HEK293 (cell line): ENCODE measurements at regions not wholly inside any gene's neighbourhood (a gene's known extent, or its start where the extent isn't known, plus 50 kb on each side); places are given as distances from the start of the nearest gene placed in this dataset.

ENCODE experiments used
- CTCF ChIA-PET: fragments of 350-600 bp; formaldehyde crosslinking; extraction: SDS; loops from one replicate; lab custom pipeline; 2021; ENCODE audit warnings: antibody characterized with exemption; lab: Yijun Ruan, JAX
- POLR2A ChIA-PET: fragments of 300-600 bp; formaldehyde crosslinking; extraction: SDS; loops from one replicate; lab custom pipeline; 2020; ENCODE audit warnings: antibody characterized with exemption, inconsistent platforms; lab: Yijun Ruan, JAX
- H3K27ac ChIP-seq: fragments of 200-500 bp; sonication (Bioruptor generic); 2 replicates; pipeline ENCODE4 v1.5.1; 2014; ENCODE audit warnings: low read depth, low read length, control low read depth, inconsistent platforms; ENCODE audit errors: extremely low read depth
- H3K36me3 ChIP-seq, 2 experiments: fragments of 200-500 bp in 1 of 2; sonication (Bioruptor generic) in 1 of 2; 1 replicate in 1 of 2; 2 replicates in 1 of 2; pipeline ENCODE4 v1.5.1; 2014 to 2017; ENCODE audit warnings: inconsistent platforms in 2 of 2, low read length in 2 of 2; ENCODE audit not compliant: control insufficient read depth in 2 of 2, insufficient read depth in 1 of 2
- H3K4me1 ChIP-seq: fragments of 200-500 bp; sonication (Bioruptor generic); 2 replicates; pipeline ENCODE4 v1.5.1; 2014; ENCODE audit warnings: mild to moderate bottlenecking, low read length, inconsistent platforms; ENCODE audit not compliant: control insufficient read depth, insufficient read depth
- H3K4me3 ChIP-seq: 2 replicates; pipeline ENCODE4 v1.5.1; 2011; ENCODE audit warnings: low read depth, mild to moderate bottlenecking, control low read depth, low read length, moderate library complexity
- H3K9me3 ChIP-seq: fragments of 200-500 bp; sonication (Bioruptor generic); 2 replicates; pipeline ENCODE4 v1.5.1; 2014; ENCODE audit warnings: low read depth, low read length, inconsistent platforms; ENCODE audit not compliant: control insufficient read depth, insufficient read depth
- EGR2 ChIP-seq: fragments of 450-650 bp; formaldehyde crosslinking; IDR thresholded peaks from 2 replicates; pipeline ENCODE4 v1.5.1; 2016; ENCODE audit warnings: low read depth, missing biosample characterization, missing genetic modification characterization
- KLF8 ChIP-seq: fragments of 450-650 bp; formaldehyde crosslinking; IDR thresholded peaks from 2 replicates; pipeline ENCODE4 v1.5.1; 2016; ENCODE audit warnings: missing biosample characterization, missing genetic modification characterization
- OSR2 ChIP-seq: fragments of 450-650 bp; formaldehyde crosslinking; IDR thresholded peaks from 2 replicates; pipeline ENCODE4 v1.5.1; 2016; ENCODE audit warnings: missing biosample characterization, missing genetic modification characterization
- ZBTB1 ChIP-seq: fragments of 450-650 bp; formaldehyde crosslinking; IDR thresholded peaks from 2 replicates; pipeline ENCODE4 v1.5.1; 2016; ENCODE audit warnings: missing biosample characterization, missing genetic modification characterization
- ZBTB7A ChIP-seq: fragments of 450-650 bp; formaldehyde crosslinking; IDR thresholded peaks from 2 replicates; pipeline ENCODE4 v1.5.1; 2016; ENCODE audit warnings: low read depth, missing biosample characterization, missing genetic modification characterization
- ZNF132 ChIP-seq: fragments of 450-650 bp; formaldehyde crosslinking; IDR thresholded peaks from 2 replicates; pipeline ENCODE4 v1.5.1; 2017; ENCODE audit warnings: missing biosample characterization, missing genetic modification characterization, borderline replicate concordance
- ZNF146 ChIP-seq: fragments of 450-650 bp; formaldehyde crosslinking; IDR thresholded peaks from 2 replicates; pipeline ENCODE4 v1.5.1; 2016; ENCODE audit warnings: missing biosample characterization, missing genetic modification characterization
- ZNF157 ChIP-seq: fragments of 450-650 bp; formaldehyde crosslinking; IDR thresholded peaks from 2 replicates; pipeline ENCODE4 v1.5.1; 2016; ENCODE audit warnings: missing biosample characterization, missing genetic modification characterization
- ZNF174 ChIP-seq: fragments of 450-650 bp; formaldehyde crosslinking; IDR thresholded peaks from 2 replicates; pipeline ENCODE4 v1.5.0; 2017; ENCODE audit warnings: missing biosample characterization, mild to moderate bottlenecking, missing genetic modification characterization
- ZNF2 ChIP-seq: fragments of 450-650 bp; formaldehyde crosslinking; IDR thresholded peaks from 2 replicates; pipeline ENCODE4 v1.5.1; 2016; ENCODE audit warnings: missing biosample characterization, missing genetic modification characterization
- ZNF24 ChIP-seq: fragments of 450-650 bp; formaldehyde crosslinking; IDR thresholded peaks from 2 replicates; pipeline ENCODE4 v1.5.1; 2016; ENCODE audit warnings: missing biosample characterization, missing genetic modification characterization
- ZNF335 ChIP-seq: fragments of 450-650 bp; formaldehyde crosslinking; conservative IDR thresholded peaks from 2 replicates; pipeline ENCODE4 v1.5.1; 2016; ENCODE audit warnings: missing biosample characterization, missing genetic modification characterization
- ZNF549 ChIP-seq: fragments of 450-650 bp; IDR thresholded peaks from 2 replicates; pipeline ENCODE4 v1.5.1; 2018; ENCODE audit warnings: missing biosample characterization, missing genetic modification characterization, mild to moderate bottlenecking, inconsistent platforms, moderate library complexity
- ZNF555 ChIP-seq: fragments of 450-650 bp; formaldehyde crosslinking; conservative IDR thresholded peaks from 2 replicates; pipeline ENCODE4 v1.5.1; 2017; ENCODE audit warnings: missing biosample characterization, mild to moderate bottlenecking, missing genetic modification characterization, inconsistent platforms
- ZNF561 ChIP-seq: fragments of 450-650 bp; IDR thresholded peaks from 2 replicates; pipeline ENCODE4 v1.5.1; 2018; ENCODE audit warnings: missing biosample characterization, missing genetic modification characterization, borderline replicate concordance
- ZNF654 ChIP-seq: fragments of 450-650 bp; formaldehyde crosslinking; IDR thresholded peaks from 2 replicates; pipeline ENCODE4 v1.5.1; 2016; ENCODE audit warnings: low read depth, missing biosample characterization, missing genetic modification characterization
- ZNF747 ChIP-seq: fragments of 450-650 bp; formaldehyde crosslinking; IDR thresholded peaks from 2 replicates; pipeline ENCODE4 v1.5.1; 2016; ENCODE audit warnings: missing biosample characterization, missing genetic modification characterization
- ZNF830 ChIP-seq: fragments of 450-650 bp; IDR thresholded peaks from 2 replicates; pipeline ENCODE4 v1.5.0; 2018; ENCODE audit warnings: missing biosample characterization, missing genetic modification characterization, low read depth, mild to moderate bottlenecking, moderate library complexity
- ZNF843 ChIP-seq: fragments of 450-650 bp; formaldehyde crosslinking; IDR thresholded peaks from 2 replicates; pipeline ENCODE4 v1.5.1; 2016; ENCODE audit warnings: missing biosample characterization, missing genetic modification characterization
- TF ChIP-seq, protein P1 (sequence below): fragments of 450-650 bp; formaldehyde crosslinking; IDR thresholded peaks from 2 replicates; pipeline ENCODE4 v1.5.1; 2016; ENCODE audit warnings: missing biosample characterization, missing genetic modification characterization
- TF ChIP-seq, protein P2 (sequence below): sonication (generic); formaldehyde crosslinking; IDR thresholded peaks from 2 replicates; pipeline ENCODE4 v1.8.1; 2022; ENCODE audit warnings: mild to moderate bottlenecking, moderate library complexity, missing genetic modification reagents
- TF ChIP-seq, protein P3 (sequence below): fragments of 450-650 bp; formaldehyde crosslinking; IDR thresholded peaks from 2 replicates; pipeline ENCODE4 v1.5.1; 2017; ENCODE audit warnings: missing biosample characterization, missing genetic modification characterization
- TF ChIP-seq, protein P4 (sequence below): fragments of 450-650 bp; formaldehyde crosslinking; IDR thresholded peaks from 2 replicates; pipeline ENCODE4 v1.5.1; 2016; ENCODE audit warnings: missing biosample characterization, missing genetic modification characterization, borderline replicate concordance
- TF ChIP-seq, protein P5 (sequence below): fragments of 450-650 bp; formaldehyde crosslinking; IDR thresholded peaks from 2 replicates; pipeline ENCODE4 v1.5.1; 2016; ENCODE audit warnings: missing biosample characterization, missing genetic modification characterization
- TF ChIP-seq, protein P6 (sequence below): fragments of 450-650 bp; formaldehyde crosslinking; IDR thresholded peaks from 2 replicates; pipeline ENCODE4 v1.5.0; 2017; ENCODE audit warnings: missing biosample characterization, missing genetic modification characterization, borderline replicate concordance

DNA sequence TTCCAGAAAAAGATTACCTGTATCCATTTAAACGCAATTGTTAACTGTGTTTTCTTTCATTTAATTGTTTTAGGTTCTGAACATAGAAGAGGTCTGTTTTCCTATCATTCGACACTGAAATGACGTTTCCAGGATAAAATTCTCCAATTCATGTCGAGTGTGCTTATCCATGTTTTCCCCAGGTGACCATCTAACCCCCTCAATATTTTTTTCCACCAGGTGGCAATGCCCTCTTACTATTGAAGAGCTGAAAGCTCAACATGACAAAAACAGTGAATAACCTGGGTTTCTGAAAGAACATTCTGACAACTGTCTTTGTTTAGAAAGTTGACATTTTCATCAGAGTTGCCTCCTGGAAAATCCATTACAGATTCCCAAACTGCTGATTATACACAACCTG, 948.7 kb downstream of the KCNJ2 start:
- H3K27ac ChIP-seq, result no peak overlapping the region
- TF ChIP-seq ZNF132 (tag by site-specific recombination) (no peak), ZNF747 (tag by site-specific recombination) (no peak), ZNF549 (tag by site-specific recombination) (no peak), ZNF555 (tag by site-specific recombination) (no peak), ZNF561 (0 out of 2 replicates have a peak, but pooled peaks have one; percentile 15), ZNF843 (tag by site-specific recombination) (no peak), ZNF654 (tag by site-specific recombination) (peak; percentile 82)
- TF ChIP-seq, protein P1, sequence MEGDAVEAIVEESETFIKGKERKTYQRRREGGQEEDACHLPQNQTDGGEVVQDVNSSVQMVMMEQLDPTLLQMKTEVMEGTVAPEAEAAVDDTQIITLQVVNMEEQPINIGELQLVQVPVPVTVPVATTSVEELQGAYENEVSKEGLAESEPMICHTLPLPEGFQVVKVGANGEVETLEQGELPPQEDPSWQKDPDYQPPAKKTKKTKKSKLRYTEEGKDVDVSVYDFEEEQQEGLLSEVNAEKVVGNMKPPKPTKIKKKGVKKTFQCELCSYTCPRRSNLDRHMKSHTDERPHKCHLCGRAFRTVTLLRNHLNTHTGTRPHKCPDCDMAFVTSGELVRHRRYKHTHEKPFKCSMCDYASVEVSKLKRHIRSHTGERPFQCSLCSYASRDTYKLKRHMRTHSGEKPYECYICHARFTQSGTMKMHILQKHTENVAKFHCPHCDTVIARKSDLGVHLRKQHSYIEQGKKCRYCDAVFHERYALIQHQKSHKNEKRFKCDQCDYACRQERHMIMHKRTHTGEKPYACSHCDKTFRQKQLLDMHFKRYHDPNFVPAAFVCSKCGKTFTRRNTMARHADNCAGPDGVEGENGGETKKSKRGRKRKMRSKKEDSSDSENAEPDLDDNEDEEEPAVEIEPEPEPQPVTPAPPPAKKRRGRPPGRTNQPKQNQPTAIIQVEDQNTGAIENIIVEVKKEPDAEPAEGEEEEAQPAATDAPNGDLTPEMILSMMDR (tag by site-specific recombination), result peak; percentile 52; the same call in 1 of the 2 replicates
- H3K9me3 ChIP-seq, result no peaks in the 10 kb centered on the region
- no peaks in the 10 kb centered on the region for H3K4me1 ChIP-seq
- ChIA-PET CTCF (interaction anchor here (0.6 to 1.8 kb wide), 10 partner anchors 9 to 1423 kb away, joined by 3 to 10 read pairs (median 4); no protein-coding TSS in a partner anchor), POLR2A (interaction anchor here (0.5 kb wide), 1 partner anchor 414 kb away, joined by 3 read pairs; no protein-coding TSS in a partner anchor)
- no peaks in the 10 kb centered on the region for H3K36me3 ChIP-seq
- no peak overlapping the region for H3K4me3 ChIP-seq

DNA sequence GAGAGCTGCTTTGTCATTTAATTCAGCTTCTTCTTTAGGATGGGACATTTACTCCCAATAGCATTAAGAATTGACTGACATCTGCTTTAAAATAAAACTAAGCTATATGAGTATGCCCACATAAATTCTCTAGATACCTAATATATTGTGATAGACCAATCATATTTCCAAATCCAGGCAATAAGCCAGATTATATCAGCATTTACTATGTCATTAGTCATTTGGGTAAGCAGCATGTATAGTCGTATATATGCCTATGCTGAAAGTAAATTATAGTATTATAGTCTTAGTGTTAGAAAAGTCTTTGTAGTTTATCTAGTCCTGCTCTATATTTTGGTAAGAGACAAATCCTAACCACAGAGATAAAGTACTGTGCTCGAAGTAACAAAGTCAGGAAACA, 958.1 kb downstream of the KCNJ2 start:
- ChIA-PET POLR2A (no interaction called here), CTCF (interaction anchor here (0.6 to 1.1 kb wide), 2 partner anchors 20 to 360 kb away, joined by 4 to 8 read pairs; no protein-coding TSS in a partner anchor)
- H3K27ac ChIP-seq, result no peak overlapping the region
- TF ChIP-seq, protein P2, sequence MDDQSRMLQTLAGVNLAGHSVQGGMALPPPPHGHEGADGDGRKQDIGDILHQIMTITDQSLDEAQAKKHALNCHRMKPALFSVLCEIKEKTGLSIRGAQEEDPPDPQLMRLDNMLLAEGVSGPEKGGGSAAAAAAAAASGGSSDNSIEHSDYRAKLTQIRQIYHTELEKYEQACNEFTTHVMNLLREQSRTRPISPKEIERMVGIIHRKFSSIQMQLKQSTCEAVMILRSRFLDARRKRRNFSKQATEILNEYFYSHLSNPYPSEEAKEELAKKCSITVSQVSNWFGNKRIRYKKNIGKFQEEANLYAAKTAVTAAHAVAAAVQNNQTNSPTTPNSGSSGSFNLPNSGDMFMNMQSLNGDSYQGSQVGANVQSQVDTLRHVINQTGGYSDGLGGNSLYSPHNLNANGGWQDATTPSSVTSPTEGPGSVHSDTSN (CRISPR knock-in tag), result no peak
- TF ChIP-seq, protein P3, sequence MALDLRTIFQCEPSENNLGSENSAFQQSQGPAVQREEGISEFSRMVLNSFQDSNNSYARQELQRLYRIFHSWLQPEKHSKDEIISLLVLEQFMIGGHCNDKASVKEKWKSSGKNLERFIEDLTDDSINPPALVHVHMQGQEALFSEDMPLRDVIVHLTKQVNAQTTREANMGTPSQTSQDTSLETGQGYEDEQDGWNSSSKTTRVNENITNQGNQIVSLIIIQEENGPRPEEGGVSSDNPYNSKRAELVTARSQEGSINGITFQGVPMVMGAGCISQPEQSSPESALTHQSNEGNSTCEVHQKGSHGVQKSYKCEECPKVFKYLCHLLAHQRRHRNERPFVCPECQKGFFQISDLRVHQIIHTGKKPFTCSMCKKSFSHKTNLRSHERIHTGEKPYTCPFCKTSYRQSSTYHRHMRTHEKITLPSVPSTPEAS (tag by site-specific recombination), result no peak
- TF ChIP-seq ZNF24 (no peak), OSR2 (no peak), ZNF174 (tag by site-specific recombination) (no peak), ZNF830 (no peak), ZNF157 (tag by site-specific recombination) (no peak), ZBTB1 (no peak), ZNF2 (tag by site-specific recombination) (no peak), EGR2 (tag by site-specific recombination) (no peak), ZBTB7A (tag by site-specific recombination) (no peak), ZNF146 (tag by site-specific recombination) (no peak), ZNF335 (tag by site-specific recombination) (no peak), KLF8 (tag by site-specific recombination) (no peak)
- TF ChIP-seq, protein P4, sequence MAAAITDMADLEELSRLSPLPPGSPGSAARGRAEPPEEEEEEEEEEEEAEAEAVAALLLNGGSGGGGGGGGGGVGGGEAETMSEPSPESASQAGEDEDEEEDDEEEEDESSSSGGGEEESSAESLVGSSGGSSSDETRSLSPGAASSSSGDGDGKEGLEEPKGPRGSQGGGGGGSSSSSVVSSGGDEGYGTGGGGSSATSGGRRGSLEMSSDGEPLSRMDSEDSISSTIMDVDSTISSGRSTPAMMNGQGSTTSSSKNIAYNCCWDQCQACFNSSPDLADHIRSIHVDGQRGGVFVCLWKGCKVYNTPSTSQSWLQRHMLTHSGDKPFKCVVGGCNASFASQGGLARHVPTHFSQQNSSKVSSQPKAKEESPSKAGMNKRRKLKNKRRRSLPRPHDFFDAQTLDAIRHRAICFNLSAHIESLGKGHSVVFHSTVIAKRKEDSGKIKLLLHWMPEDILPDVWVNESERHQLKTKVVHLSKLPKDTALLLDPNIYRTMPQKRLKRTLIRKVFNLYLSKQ (tag by site-specific recombination), result no peak
- TF ChIP-seq, protein P5, sequence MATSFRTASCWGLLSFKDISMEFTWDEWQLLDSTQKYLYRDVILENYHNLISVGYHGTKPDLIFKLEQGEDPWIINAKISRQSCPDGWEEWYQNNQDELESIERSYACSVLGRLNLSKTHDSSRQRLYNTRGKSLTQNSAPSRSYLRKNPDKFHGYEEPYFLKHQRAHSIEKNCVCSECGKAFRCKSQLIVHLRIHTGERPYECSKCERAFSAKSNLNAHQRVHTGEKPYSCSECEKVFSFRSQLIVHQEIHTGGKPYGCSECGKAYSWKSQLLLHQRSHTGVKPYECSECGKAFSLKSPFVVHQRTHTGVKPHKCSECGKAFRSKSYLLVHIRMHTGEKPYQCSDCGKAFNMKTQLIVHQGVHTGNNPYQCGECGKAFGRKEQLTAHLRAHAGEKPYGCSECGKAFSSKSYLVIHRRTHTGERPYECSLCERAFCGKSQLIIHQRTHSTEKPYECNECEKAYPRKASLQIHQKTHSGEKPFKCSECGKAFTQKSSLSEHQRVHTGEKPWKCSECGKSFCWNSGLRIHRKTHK (tag by site-specific recombination), result no peak
- TF ChIP-seq, protein P6, sequence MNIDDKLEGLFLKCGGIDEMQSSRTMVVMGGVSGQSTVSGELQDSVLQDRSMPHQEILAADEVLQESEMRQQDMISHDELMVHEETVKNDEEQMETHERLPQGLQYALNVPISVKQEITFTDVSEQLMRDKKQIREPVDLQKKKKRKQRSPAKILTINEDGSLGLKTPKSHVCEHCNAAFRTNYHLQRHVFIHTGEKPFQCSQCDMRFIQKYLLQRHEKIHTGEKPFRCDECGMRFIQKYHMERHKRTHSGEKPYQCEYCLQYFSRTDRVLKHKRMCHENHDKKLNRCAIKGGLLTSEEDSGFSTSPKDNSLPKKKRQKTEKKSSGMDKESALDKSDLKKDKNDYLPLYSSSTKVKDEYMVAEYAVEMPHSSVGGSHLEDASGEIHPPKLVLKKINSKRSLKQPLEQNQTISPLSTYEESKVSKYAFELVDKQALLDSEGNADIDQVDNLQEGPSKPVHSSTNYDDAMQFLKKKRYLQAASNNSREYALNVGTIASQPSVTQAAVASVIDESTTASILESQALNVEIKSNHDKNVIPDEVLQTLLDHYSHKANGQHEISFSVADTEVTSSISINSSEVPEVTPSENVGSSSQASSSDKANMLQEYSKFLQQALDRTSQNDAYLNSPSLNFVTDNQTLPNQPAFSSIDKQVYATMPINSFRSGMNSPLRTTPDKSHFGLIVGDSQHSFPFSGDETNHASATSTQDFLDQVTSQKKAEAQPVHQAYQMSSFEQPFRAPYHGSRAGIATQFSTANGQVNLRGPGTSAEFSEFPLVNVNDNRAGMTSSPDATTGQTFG, result no peak

More for the DNA sequence above, 958.1 kb downstream of the KCNJ2 start:
- no peaks in the 10 kb centered on the region; the same call in 1 of the 2 replicates for H3K9me3 ChIP-seq
- H3K36me3 ChIP-seq, result no peaks in the 10 kb centered on the region
- no peak overlapping the region for H3K4me3 ChIP-seq
- H3K4me1 ChIP-seq, result no peaks in the 10 kb centered on the region
